ENCODE measurements at regions not wholly inside any gene's neighbourhood (a gene's known extent, or its start where the extent isn't known, plus 50 kb on each side); places are given as distances from the start of the nearest gene placed in this dataset.
"Not testable (repeated sequence)": the region's sequence is repeated elsewhere in the genome, so short reads cannot be mapped to it uniquely, and the experiment has no call there.

DNA sequence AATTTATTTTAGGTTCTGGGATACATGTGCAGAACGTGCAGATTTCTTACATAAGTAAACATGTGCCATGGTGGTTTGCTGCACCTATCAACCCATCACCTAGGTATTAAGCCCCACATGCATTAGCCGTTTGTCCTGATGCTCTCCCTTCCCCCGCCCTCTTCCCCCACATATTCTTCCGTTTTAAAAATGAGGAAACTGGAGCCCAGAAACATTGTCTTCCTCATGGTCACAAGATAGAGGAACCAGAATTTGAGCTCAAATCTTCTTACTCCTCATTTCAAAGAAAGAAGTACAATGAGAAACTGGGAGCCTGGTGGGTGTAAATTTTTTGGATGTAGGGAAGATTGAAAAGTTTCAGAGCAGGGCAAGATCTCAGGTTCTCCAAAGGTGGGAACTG is 56.1 kb upstream of the USP3 start:
- WGBS, 2 donors (ENCODE audit: low coverage in 1 of 2): 70 to 86% methylated on average over 1 to 4 of the region's 4 CpGs
- Histone ChIP-seq H3K36me3 (no peaks in the 10 kb centered on the region), H3K27ac (peak overlapping the region in 2 of 4 donors; percentile 8 to 46), H3K4me3 (no peak overlapping the region), H3K27me3 (no peaks in the 10 kb centered on the region), H3K9me3 (no peaks in the 10 kb centered on the region), H3K4me1 (peaks cover 4 to 12% (median 10%) of the 10 kb centered on the region in 4 donors)
- no peak for DNase-seq
- intact Hi-C loops (cut with DNase I; ENCODE audit: low total_unique reads) (no loop called here), in situ Hi-C loops (cut with MboI; ENCODE audit: low pct_ligation_motif_present in 1 of 4, low pct_unique_long_range_greater_than_20kb in 1 of 4, low sequenced_read_pairs in 3 of 4) (no loop called here)
- TF ChIP-seq, protein P1, sequence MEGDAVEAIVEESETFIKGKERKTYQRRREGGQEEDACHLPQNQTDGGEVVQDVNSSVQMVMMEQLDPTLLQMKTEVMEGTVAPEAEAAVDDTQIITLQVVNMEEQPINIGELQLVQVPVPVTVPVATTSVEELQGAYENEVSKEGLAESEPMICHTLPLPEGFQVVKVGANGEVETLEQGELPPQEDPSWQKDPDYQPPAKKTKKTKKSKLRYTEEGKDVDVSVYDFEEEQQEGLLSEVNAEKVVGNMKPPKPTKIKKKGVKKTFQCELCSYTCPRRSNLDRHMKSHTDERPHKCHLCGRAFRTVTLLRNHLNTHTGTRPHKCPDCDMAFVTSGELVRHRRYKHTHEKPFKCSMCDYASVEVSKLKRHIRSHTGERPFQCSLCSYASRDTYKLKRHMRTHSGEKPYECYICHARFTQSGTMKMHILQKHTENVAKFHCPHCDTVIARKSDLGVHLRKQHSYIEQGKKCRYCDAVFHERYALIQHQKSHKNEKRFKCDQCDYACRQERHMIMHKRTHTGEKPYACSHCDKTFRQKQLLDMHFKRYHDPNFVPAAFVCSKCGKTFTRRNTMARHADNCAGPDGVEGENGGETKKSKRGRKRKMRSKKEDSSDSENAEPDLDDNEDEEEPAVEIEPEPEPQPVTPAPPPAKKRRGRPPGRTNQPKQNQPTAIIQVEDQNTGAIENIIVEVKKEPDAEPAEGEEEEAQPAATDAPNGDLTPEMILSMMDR (IDR thresholded peaks at IDR 0.05): no peak
- TF ChIP-seq EP300 (IDR thresholded peaks at IDR 0.05; ENCODE audit: low read depth) (no peak), POLR2AphosphoS5 (IDR thresholded peaks at IDR 0.05) (no peak), POLR2A (IDR thresholded peaks at IDR 0.05) (no peak)

DNA sequence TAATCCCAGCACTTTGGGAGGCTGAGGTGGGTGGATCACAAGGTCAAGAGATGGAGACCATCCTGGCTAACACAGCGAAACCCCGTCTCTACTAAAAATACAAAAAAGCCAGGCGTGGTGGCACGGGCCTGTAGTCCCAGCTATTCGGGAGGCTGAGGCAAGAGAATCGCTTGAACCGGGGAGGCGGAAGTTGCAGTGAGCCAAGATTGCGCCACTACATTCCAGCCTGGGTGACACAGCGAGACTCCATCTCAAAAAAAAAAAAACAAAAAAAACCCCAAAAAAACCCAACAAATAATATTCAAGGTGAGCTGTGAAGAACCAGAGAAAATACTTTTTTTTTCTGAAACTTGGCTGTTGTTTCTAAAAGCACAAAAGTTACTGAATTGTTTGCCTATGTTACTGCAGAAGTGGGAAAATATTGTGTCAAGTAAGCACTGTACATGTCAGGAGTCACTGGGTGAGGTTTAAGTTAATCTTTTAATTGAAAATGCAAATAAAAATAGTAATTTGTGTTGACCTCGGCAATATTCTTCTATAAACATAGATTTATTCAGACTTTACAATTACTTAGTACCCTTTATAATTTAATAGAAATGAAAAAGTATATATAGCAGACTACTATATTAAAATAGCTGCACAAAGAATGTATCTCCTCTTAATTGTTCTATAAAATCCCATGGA is 55.4 kb upstream of the USP3 start:
- H3K27me3 ChIP-seq; H3K4me3 ChIP-seq; intact Hi-C loops (cut with DNase I; ENCODE audit: low total_unique reads); H3K36me3 ChIP-seq; DNase-seq; in situ Hi-C loops (cut with MboI; ENCODE audit: low pct_ligation_motif_present in 1 of 4, low pct_unique_long_range_greater_than_20kb in 1 of 4, low sequenced_read_pairs in 3 of 4); H3K9me3 ChIP-seq: not testable (repeated sequence)
- Histone ChIP-seq H3K4me1 (peaks cover 4 to 12% (median 10%) of the 10 kb centered on the region in 4 donors), H3K27ac (peak overlapping the region in 2 of 4 donors; percentile 8 to 46)
- 83 to 90% methylated on average over 6 to 11 of the region's 11 CpGs for WGBS, 2 donors (ENCODE audit: low coverage in 1 of 2)

DNA sequence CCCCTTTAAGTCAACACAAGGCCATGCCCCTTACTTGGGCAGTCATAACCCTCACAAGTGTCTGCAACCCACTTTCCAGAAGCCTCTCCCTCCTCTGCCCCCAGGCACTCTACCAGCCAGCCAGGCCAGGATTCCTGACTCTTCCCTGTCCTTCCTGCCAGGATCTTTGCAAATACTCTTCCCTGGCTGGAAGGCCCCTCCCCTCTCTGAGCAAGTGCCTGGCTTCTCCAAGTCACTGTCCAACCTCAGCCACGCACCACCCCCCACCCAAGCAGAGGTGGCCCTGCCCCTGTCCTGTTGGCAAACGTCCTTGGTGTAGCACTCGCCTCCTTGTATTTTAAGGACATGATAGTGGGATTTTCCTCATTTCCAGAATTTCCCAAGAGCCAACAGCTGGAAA is 54.7 kb upstream of the USP3 start:
- H3K27me3 ChIP-seq: no peaks in the 10 kb centered on the region
- no peaks in the 10 kb centered on the region for H3K36me3 ChIP-seq
- TF ChIP-seq POLR2A (IDR thresholded peaks at IDR 0.05): no peak
- TF ChIP-seq, protein P1 (IDR thresholded peaks at IDR 0.05): no peak
- TF ChIP-seq POLR2AphosphoS5 (IDR thresholded peaks at IDR 0.05): no peak
- TF ChIP-seq EP300 (IDR thresholded peaks at IDR 0.05; ENCODE audit: low read depth): no peak
- peaks cover 4 to 12% (median 10%) of the 10 kb centered on the region in 4 donors for H3K4me1 ChIP-seq
- intact Hi-C loops (cut with DNase I; ENCODE audit: low total_unique reads): no loop called here
- peak overlapping the region in 1 of 4 donors; percentile 15 for H3K27ac ChIP-seq
- WGBS, 2 donors (ENCODE audit: low coverage in 1 of 2): 16% methylated on average over 3 of the region's 3 CpGs; no CpG with 5 or more reads in 1 of the 2 donors
- H3K9me3 ChIP-seq: no peaks in the 10 kb centered on the region
- DNase-seq: peak; percentile 26
- in situ Hi-C loops (cut with MboI; ENCODE audit: low pct_ligation_motif_present in 1 of 4, low pct_unique_long_range_greater_than_20kb in 1 of 4, low sequenced_read_pairs in 3 of 4): loop anchor here in 1 of 4 donors (25.0 kb wide), 1 partner anchor 613 kb away; no protein-coding TSS in a partner anchor
- no peak overlapping the region for H3K4me3 ChIP-seq

DNA sequence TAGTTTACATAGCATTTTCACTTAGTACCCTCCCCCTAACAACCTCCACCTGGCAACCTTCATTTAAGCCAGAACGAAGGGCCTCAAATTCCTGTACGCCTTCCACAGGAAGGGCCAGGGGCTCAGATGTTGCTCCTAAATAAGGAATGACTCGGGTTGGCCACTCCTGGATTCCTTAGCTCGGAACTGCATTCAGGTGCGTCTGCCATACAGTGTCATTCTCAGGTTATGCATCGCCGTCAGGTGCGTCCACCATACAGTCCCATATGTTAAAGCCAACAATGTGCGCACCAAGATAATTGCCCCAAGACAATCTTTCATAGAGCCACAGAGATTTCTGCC is 53.5 kb upstream of the USP3 start:
- H3K9me3 ChIP-seq: no peaks in the 10 kb centered on the region
- TF ChIP-seq EP300 (IDR thresholded peaks at IDR 0.05; ENCODE audit: low read depth) (no peak), POLR2AphosphoS5 (IDR thresholded peaks at IDR 0.05) (no peak), POLR2A (IDR thresholded peaks at IDR 0.05) (no peak)
- TF ChIP-seq, protein P1 (IDR thresholded peaks at IDR 0.05): no peak
- intact Hi-C loops (cut with DNase I; ENCODE audit: low total_unique reads): no loop called here
- peaks cover 4 to 12% (median 10%) of the 10 kb centered on the region in 4 donors for H3K4me1 ChIP-seq
- in situ Hi-C loops (cut with MboI; ENCODE audit: low pct_ligation_motif_present in 1 of 4, low pct_unique_long_range_greater_than_20kb in 1 of 4, low sequenced_read_pairs in 3 of 4): loop anchor here in 1 of 4 donors (25.0 kb wide), 1 partner anchor 611 kb away; no protein-coding TSS in a partner anchor
- 89 to 100% methylated on average over 5 to 9 of the region's 9 CpGs for WGBS, 2 donors (ENCODE audit: low coverage in 1 of 2)
- no peaks in the 10 kb centered on the region for H3K27me3 ChIP-seq
- no peak overlapping the region for H3K27ac ChIP-seq
- no peaks in the 10 kb centered on the region for H3K36me3 ChIP-seq
- no peak overlapping the region for H3K4me3 ChIP-seq
- DNase-seq: no peak
